ENCODE measurements at regions not wholly inside any gene's neighbourhood (a gene's known extent, or its start where the extent isn't known, plus 50 kb on each side); places are given as distances from the start of the nearest gene placed in this dataset.

- POLR2A ChIA-PET = no interaction called here
- CTCF ChIA-PET = interaction anchor here (0.9 to 1.5 kb wide), 3 partner anchors 9 to 19 kb away, joined by 3 to 4 read pairs (median 3); no protein-coding TSS in a partner anchor
- TF ChIP-seq CTCF (IDR thresholded peaks at IDR 0.05; ENCODE audit: control extremely low read depth, extremely low read depth, low read depth, missing control alignments) = no peak
- no peak for DNase-seq (ENCODE audit: extremely low spot score)
Measured at GRCh38 chr11:116104498-116105174, 600.4 kb upstream of the CADM1 start.

GRCh38 chr11:116101902-116102301 lies 597.7 kb upstream of the CADM1 start:
- TF ChIP-seq CTCF (IDR thresholded peaks at IDR 0.05; ENCODE audit: control extremely low read depth, extremely low read depth, low read depth, missing control alignments) = no peak

GRCh38 chr11:116100016-116100415 lies 595.8 kb upstream of the CADM1 start:
- CTCF ChIA-PET = no interaction called here

More at GRCh38 chr11:116101902-116102301, 597.7 kb upstream of the CADM1 start:
- ChIA-PET CTCF (no interaction called here), POLR2A (no interaction called here)
- no peak for DNase-seq (ENCODE audit: extremely low spot score)

GRCh38 chr11:116099541-116099940 lies 595.3 kb upstream of the CADM1 start:
- TF ChIP-seq CTCF (IDR thresholded peaks at IDR 0.05; ENCODE audit: control extremely low read depth, extremely low read depth, low read depth, missing control alignments) = no peak
- ChIA-PET POLR2A (no interaction called here), CTCF (no interaction called here)
- no peak for DNase-seq (ENCODE audit: extremely low spot score)

More at GRCh38 chr11:116100016-116100415, 595.8 kb upstream of the CADM1 start:
- no peak for TF ChIP-seq CTCF (IDR thresholded peaks at IDR 0.05; ENCODE audit: control extremely low read depth, extremely low read depth, low read depth, missing control alignments)
- DNase-seq (ENCODE audit: extremely low spot score) = no peak
- POLR2A ChIA-PET = no interaction called here

GRCh38 chr11:116096272-116096995 lies 592.2 kb upstream of the CADM1 start:
- POLR2A ChIA-PET = no interaction called here
- TF ChIP-seq CTCF (IDR thresholded peaks at IDR 0.05; ENCODE audit: control extremely low read depth, extremely low read depth, low read depth, missing control alignments) = no peak
- no peak for DNase-seq (ENCODE audit: extremely low spot score)
- CTCF ChIA-PET = interaction anchor here (2.0 kb wide), 1 partner anchor 19 kb away, joined by 6 read pairs; no protein-coding TSS in a partner anchor

GRCh38 chr11:116093481-116094270 lies 589.5 kb upstream of the CADM1 start:
- no peak for TF ChIP-seq CTCF (IDR thresholded peaks at IDR 0.05; ENCODE audit: control extremely low read depth, extremely low read depth, low read depth, missing control alignments)
- DNase-seq (ENCODE audit: extremely low spot score) = no peak
- ChIA-PET CTCF (no interaction called here), POLR2A (no interaction called here)

Measured in GM10248 (cell line).